ENCODE measurements at regions not wholly inside any gene's neighbourhood (a gene's known extent, or its start where the extent isn't known, plus 50 kb on each side); places are given as distances from the start of the nearest gene placed in this dataset.

GRCh38 chr4:188268131-188268908 lies 129.1 kb downstream of the TRIML1 start:
- Mint-ChIP-seq H3K4me1 (no peaks in the 10 kb centered on the region), H3K36me3 (no peaks in the 10 kb centered on the region), H3K9me3 (peaks cover 0 to 11% (median 9%) of the 10 kb centered on the region in 5 donors), H3K27ac (no peak overlapping the region), H3K27me3 (no peaks in the 10 kb centered on the region), H3K4me3 (no peak overlapping the region)
- Histone ChIP-seq H3K4me1 (ENCODE audit: insufficient read depth, low read length) (no peaks in the 10 kb centered on the region), H3K4me3 (ENCODE audit: low read length) (no peak overlapping the region), H3K9me3 (ENCODE audit: low read length) (no peaks in the 10 kb centered on the region), H3K27me3 (ENCODE audit: insufficient read depth, low read length, poor library complexity, severe bottlenecking) (no peaks in the 10 kb centered on the region), H3K36me3 (ENCODE audit: insufficient read depth, low read length) (no peaks in the 10 kb centered on the region), H3K27ac (ENCODE audit: low read depth, low read length) (no peak overlapping the region)
- POLR2A ChIA-PET = no interaction called here
- CTCF ChIA-PET = no interaction called here
- DNase-seq = no peak

- Mint-ChIP-seq H3K4me1 (no peaks in the 10 kb centered on the region), H3K27me3 (no peaks in the 10 kb centered on the region)
- POLR2A ChIA-PET = no interaction called here
Observed at GRCh38 chr4:188270273-188271069, 131.2 kb downstream of the TRIML1 start.

GRCh38 chr4:188275686-188276085 lies 136.4 kb downstream of the TRIML1 start:
- H3K36me3 Mint-ChIP-seq = no peaks in the 10 kb centered on the region
- peaks cover 4 to 9% (median 8%) of the 10 kb centered on the region in 5 donors for H3K9me3 Mint-ChIP-seq
- POLR2A ChIA-PET = no interaction called here
- H3K27ac ChIP-seq (ENCODE audit: low read depth, low read length) = no peak overlapping the region
- no peaks in the 10 kb centered on the region for H3K4me1 ChIP-seq (ENCODE audit: insufficient read depth, low read length)
- CTCF ChIA-PET = no interaction called here
- H3K27me3 Mint-ChIP-seq = no peaks in the 10 kb centered on the region
- no peaks in the 10 kb centered on the region for H3K27me3 ChIP-seq (ENCODE audit: insufficient read depth, low read length, poor library complexity, severe bottlenecking)
- H3K9me3 ChIP-seq (ENCODE audit: low read length) = no peaks in the 10 kb centered on the region
- H3K4me1 Mint-ChIP-seq = no peaks in the 10 kb centered on the region
- no peak overlapping the region for H3K4me3 Mint-ChIP-seq
- no peaks in the 10 kb centered on the region for H3K36me3 ChIP-seq (ENCODE audit: insufficient read depth, low read length)
- no peak for DNase-seq
- no peak overlapping the region for H3K27ac Mint-ChIP-seq
- H3K4me3 ChIP-seq (ENCODE audit: low read length) = no peak overlapping the region

More at GRCh38 chr4:188270273-188271069, 131.2 kb downstream of the TRIML1 start:
- CTCF ChIA-PET = no interaction called here
- Histone ChIP-seq H3K36me3 (ENCODE audit: insufficient read depth, low read length) (no peaks in the 10 kb centered on the region), H3K9me3 (ENCODE audit: low read length) (no peaks in the 10 kb centered on the region), H3K27me3 (ENCODE audit: insufficient read depth, low read length, poor library complexity, severe bottlenecking) (no peaks in the 10 kb centered on the region), H3K27ac (ENCODE audit: low read depth, low read length) (no peak overlapping the region), H3K4me1 (ENCODE audit: insufficient read depth, low read length) (no peaks in the 10 kb centered on the region), H3K4me3 (ENCODE audit: low read length) (no peak overlapping the region)
- DNase-seq = no peak
- no peaks in the 10 kb centered on the region for H3K36me3 Mint-ChIP-seq
- peaks cover 0 to 14% (median 9%) of the 10 kb centered on the region in 5 donors for H3K9me3 Mint-ChIP-seq
- H3K4me3 Mint-ChIP-seq = no peak overlapping the region
- no peak overlapping the region for H3K27ac Mint-ChIP-seq

- H3K4me1 Mint-ChIP-seq = no peaks in the 10 kb centered on the region
- peaks cover 2 to 16% (median 13%) of the 10 kb centered on the region in 5 donors for H3K9me3 Mint-ChIP-seq
- POLR2A ChIA-PET = no interaction called here
- Histone ChIP-seq H3K4me1 (ENCODE audit: insufficient read depth, low read length) (no peaks in the 10 kb centered on the region), H3K27me3 (ENCODE audit: insufficient read depth, low read length, poor library complexity, severe bottlenecking) (no peaks in the 10 kb centered on the region), H3K9me3 (ENCODE audit: low read length) (no peaks in the 10 kb centered on the region), H3K36me3 (ENCODE audit: insufficient read depth, low read length) (no peaks in the 10 kb centered on the region), H3K4me3 (ENCODE audit: low read length) (no peak overlapping the region), H3K27ac (ENCODE audit: low read depth, low read length) (no peak overlapping the region)
- no peaks in the 10 kb centered on the region for H3K36me3 Mint-ChIP-seq
- H3K4me3 Mint-ChIP-seq = no peak overlapping the region
- CTCF ChIA-PET = no interaction called here
- no peak overlapping the region for H3K27ac Mint-ChIP-seq
- H3K27me3 Mint-ChIP-seq = peaks cover 0 to 4% of the 10 kb centered on the region in 2 donors
- no peak for DNase-seq
Observed at GRCh38 chr4:188279184-188279583, 139.9 kb downstream of the TRIML1 start.

- Mint-ChIP-seq H3K27ac (no peak overlapping the region), H3K4me3 (no peak overlapping the region), H3K27me3 (peaks cover 0 to 4% of the 10 kb centered on the region in 2 donors), H3K9me3 (peaks cover 0 to 14% (median 13%) of the 10 kb centered on the region in 5 donors), H3K36me3 (no peaks in the 10 kb centered on the region), H3K4me1 (no peaks in the 10 kb centered on the region)
- Histone ChIP-seq H3K27me3 (ENCODE audit: insufficient read depth, low read length, poor library complexity, severe bottlenecking) (no peaks in the 10 kb centered on the region), H3K4me3 (ENCODE audit: low read length) (no peak overlapping the region), H3K36me3 (ENCODE audit: insufficient read depth, low read length) (no peaks in the 10 kb centered on the region), H3K9me3 (ENCODE audit: low read length) (no peaks in the 10 kb centered on the region), H3K27ac (ENCODE audit: low read depth, low read length) (no peak overlapping the region), H3K4me1 (ENCODE audit: insufficient read depth, low read length) (no peaks in the 10 kb centered on the region)
- ChIA-PET POLR2A (no interaction called here), CTCF (no interaction called here)
- DNase-seq = no peak
Observed at GRCh38 chr4:188282471-188283232, 143.4 kb downstream of the TRIML1 start.

GRCh38 chr4:188287169-188287894 lies 148.1 kb downstream of the TRIML1 start:
- Histone ChIP-seq H3K4me1 (ENCODE audit: insufficient read depth, low read length) (no peaks in the 10 kb centered on the region), H3K27me3 (ENCODE audit: insufficient read depth, low read length, poor library complexity, severe bottlenecking) (no peaks in the 10 kb centered on the region), H3K4me3 (ENCODE audit: low read length) (no peak overlapping the region), H3K27ac (ENCODE audit: low read depth, low read length) (no peak overlapping the region), H3K9me3 (ENCODE audit: low read length) (no peaks in the 10 kb centered on the region), H3K36me3 (ENCODE audit: insufficient read depth, low read length) (no peaks in the 10 kb centered on the region)
- ChIA-PET CTCF (no interaction called here), POLR2A (no interaction called here)
- DNase-seq = no peak
- Mint-ChIP-seq H3K36me3 (no peaks in the 10 kb centered on the region), H3K27me3 (peaks cover 0 to under 1% of the 10 kb centered on the region in 2 donors), H3K4me3 (no peak overlapping the region), H3K27ac (no peak overlapping the region), H3K9me3 (peaks cover 0 to 8% (median 6%) of the 10 kb centered on the region in 5 donors), H3K4me1 (no peaks in the 10 kb centered on the region)

- Mint-ChIP-seq H3K9me3 (peaks cover 0 to 6% (median 3%) of the 10 kb centered on the region in 5 donors), H3K4me1 (no peaks in the 10 kb centered on the region), H3K36me3 (no peaks in the 10 kb centered on the region), H3K27ac (no peak overlapping the region), H3K27me3 (no peaks in the 10 kb centered on the region), H3K4me3 (no peak overlapping the region)
- Histone ChIP-seq H3K27me3 (ENCODE audit: insufficient read depth, low read length, poor library complexity, severe bottlenecking) (no peaks in the 10 kb centered on the region), H3K4me1 (ENCODE audit: insufficient read depth, low read length) (no peaks in the 10 kb centered on the region), H3K4me3 (ENCODE audit: low read length) (no peak overlapping the region), H3K36me3 (ENCODE audit: insufficient read depth, low read length) (no peaks in the 10 kb centered on the region), H3K9me3 (ENCODE audit: low read length) (no peaks in the 10 kb centered on the region), H3K27ac (ENCODE audit: low read depth, low read length) (no peak overlapping the region)
- ChIA-PET CTCF (no interaction called here), POLR2A (no interaction called here)
- DNase-seq = no peak
Observed at GRCh38 chr4:188289531-188290125, 150.4 kb downstream of the TRIML1 start.

Data from CD8-positive, alpha-beta memory T cell (primary cell).